ENCODE measurements at regions not wholly inside any gene's neighbourhood (a gene's known extent, or its start where the extent isn't known, plus 50 kb on each side); places are given as distances from the start of the nearest gene placed in this dataset.

GRCh38 chr3:193978030-193978429, 157.9 kb upstream of the HES1 start:
- in situ Hi-C loops (cut with MboI; ENCODE audit: low sequenced_read_pairs) = no loop called here

DNA sequence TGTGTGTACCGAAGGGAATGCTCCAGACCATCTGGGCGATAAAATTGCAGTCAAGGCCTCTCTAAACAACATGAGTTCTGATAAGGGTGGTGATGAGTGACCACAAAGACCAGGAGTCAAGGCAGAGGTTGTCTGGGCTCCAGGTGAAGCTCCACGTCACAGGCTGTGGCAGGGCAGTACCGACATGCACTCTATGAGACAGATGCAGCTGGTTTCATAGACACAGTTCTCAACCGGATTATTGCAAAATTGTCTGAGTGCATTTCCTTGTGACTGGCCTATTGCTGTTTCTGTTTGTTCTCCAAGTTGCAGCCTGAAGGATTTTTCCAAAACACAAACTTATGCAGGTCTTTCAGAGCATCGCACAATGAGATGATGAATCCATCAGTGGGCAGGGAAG, 157.5 kb upstream of the HES1 start:
- in situ Hi-C loops (cut with MboI; ENCODE audit: low sequenced_read_pairs) = no loop called here

GRCh38 chr3:193980326-193980725, 155.6 kb upstream of the HES1 start:
- in situ Hi-C loops (cut with MboI; ENCODE audit: low sequenced_read_pairs) = no loop called here

DNA sequence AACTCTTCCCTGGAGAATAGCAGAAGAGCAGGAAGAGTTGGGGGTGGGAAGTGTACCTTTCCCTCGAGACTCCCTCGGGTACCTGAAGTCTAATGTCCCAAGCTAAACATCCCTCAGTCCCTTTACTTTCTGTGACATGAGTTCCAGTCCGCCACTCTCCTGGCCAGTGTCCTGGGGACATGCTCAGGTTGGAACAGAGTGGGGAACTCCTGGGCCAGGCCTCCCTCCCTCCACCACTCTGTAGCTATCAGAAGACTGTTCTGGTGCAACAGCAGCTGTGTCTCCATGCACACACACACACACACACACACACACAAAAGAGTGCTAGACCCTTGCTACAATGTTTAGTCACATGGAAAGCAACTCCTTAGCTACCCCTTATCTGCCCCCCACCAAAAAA, 155.0 kb upstream of the HES1 start:
- in situ Hi-C loops (cut with MboI; ENCODE audit: low sequenced_read_pairs) = no loop called here

DNA sequence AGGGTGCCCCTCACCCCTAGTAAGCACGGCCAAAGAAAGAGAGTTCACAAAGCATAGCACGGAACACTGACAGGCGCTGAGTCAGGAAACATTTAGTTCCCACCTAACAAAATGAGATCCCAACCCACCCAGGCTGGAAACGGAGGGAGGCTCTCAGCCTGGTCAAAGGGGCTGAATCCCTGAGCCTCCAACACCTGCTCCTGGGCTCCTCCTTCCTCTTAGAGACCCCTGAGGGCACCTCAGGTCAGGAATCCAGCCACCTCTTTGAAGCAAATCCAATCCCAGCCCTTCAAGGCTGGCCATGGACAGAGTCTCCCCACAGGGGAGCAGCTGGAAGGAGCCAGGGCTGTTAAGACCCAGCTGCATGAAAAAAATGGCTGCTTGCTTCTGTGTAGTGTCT, 154.4 kb upstream of the HES1 start:
- in situ Hi-C loops (cut with MboI; ENCODE audit: low sequenced_read_pairs) = no loop called here

DNA sequence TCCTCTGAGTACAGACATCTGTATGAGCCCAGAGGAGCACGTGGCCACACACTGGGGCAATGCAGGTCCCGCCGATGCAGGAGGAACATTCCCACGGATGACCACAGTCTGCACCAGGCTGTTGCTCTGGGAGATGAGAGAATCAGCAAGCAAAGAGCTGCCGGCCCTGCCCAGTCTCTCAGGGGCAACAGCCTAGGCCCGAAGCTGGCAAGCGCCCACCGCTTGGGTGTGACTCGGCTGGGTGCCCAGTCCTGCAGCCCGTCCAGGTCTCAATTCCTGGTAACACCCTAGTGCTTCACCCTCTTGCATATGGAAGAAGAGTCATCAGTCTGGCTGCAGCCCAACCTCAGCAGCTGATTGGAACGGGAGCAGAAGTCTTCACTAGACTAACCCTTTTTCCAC, 153.7 kb upstream of the HES1 start:
- in situ Hi-C loops (cut with MboI; ENCODE audit: low sequenced_read_pairs) = no loop called here

- in situ Hi-C loops (cut with MboI; ENCODE audit: low sequenced_read_pairs) = no loop called here
Measured at GRCh38 chr3:193983846-193984818, 151.8 kb upstream of the HES1 start.

- in situ Hi-C loops (cut with MboI; ENCODE audit: low sequenced_read_pairs) = no loop called here
Measured at GRCh38 chr3:193984876-193985275, 151.1 kb upstream of the HES1 start.

GRCh38 chr3:193987186-193987585, 148.8 kb upstream of the HES1 start:
- in situ Hi-C loops (cut with MboI; ENCODE audit: low sequenced_read_pairs) = no loop called here

- in situ Hi-C loops (cut with MboI; ENCODE audit: low sequenced_read_pairs) = no loop called here
Measured at GRCh38 chr3:193989186-193989585, 146.8 kb upstream of the HES1 start.

DNA sequence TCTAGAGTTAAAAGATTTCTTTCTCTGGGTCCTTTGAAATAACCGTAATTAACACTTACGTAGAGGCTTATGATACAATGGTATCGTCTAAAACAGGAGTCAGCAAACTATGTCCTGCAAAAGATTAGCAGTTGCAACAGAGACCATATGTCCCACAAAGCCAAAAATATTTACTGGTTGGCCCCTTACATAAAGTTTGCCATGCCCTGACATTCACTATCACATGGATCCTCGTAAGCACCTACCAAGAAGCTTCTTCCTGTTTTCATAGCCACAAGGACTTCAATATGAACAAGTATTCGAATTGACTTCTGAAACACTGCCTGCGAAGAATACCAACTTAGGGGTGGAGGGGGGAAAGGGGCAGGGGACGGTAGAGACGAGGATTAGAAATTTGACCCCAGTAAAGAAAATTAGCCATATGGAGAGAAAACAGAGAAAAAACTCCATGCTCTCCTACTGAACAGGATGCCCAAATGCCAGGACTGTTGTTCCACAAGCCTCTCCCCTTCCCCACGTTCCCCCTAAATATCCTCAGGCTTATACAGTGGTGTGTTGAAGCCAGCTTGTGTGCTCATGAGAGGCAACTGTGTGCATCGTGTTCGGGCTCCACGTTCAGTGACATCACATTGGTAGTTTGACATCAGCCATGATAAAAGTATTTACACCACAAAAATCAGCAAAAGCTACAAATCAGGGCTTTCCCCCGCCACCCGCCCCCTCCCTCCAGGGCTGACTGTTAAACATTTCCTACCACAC, 144.1 kb upstream of the HES1 start:
- in situ Hi-C loops (cut with MboI; ENCODE audit: low sequenced_read_pairs) = no loop called here

DNA sequence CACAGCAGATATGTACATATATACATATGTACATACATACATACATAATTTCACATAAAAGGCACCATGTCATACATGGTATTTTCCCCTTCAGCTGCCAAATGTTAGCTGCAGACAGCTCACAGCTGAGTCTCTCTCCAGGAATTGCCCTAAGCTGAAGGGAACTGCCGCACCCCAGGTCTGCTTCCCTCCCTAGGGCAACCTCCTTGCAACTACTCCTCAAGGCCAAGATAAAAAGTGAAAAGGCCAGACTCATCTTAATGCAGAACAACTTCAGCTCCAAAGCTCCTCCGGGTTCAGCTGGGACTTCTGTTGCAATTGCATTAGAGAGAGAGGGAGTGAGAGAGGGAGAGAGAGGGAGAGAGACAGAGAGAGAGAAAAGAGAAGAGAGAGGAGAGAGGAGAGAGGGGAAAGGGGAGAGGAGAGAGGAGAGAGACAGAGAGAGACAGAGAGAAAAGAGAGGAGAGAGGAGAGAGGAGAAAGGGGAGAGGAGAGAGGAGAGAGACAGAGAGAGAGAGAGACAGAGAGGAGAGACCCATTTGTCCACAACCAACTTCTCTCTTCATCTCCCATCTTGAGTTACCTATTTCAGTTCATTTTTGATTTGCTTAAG, 143.4 kb upstream of the HES1 start:
- in situ Hi-C loops (cut with MboI; ENCODE audit: low sequenced_read_pairs) = no loop called here

DNA sequence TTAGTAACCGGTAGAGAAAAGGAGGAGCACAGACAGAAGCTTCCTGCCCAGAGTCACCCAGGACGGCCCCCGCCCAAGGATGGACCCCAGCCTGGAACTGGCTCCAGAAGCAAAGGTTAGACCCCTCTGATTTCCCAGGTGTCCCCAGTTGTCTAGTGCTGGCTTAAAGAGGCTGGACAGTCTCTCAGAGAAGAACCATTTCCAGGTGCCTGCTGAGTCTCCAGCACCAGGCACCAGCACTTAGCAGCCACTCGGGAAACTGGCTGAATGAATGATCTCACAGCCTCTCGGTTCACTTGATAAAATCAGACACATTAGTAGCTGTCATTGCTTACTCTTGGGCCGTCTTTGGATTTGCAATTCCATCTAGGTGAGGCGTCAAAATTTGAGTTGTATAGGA, 139.7 kb upstream of the HES1 start:
- in situ Hi-C loops (cut with MboI; ENCODE audit: low sequenced_read_pairs) = no loop called here

DNA sequence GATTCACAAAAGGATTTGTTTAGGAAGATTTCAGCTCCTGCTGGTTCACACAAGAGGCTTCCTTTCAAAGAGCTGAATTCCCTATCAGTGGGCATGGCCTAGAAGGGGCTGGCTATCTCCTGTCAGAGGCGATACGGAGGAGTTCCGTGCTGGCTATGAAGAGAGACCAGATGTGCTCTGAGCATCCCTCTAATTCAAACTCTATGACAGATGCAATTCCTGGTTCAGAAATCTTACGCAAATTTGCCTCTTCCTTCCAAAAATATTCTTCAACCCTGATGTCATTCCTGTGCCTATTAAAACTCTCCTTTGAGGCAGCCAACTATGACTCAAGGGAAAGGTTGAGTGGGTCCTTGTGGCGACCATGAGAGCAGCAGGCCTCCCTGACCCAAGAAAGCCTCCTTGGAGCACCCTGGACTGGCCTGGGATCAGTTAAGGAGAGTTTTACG, 139.3 kb upstream of the HES1 start:
- in situ Hi-C loops (cut with MboI; ENCODE audit: low sequenced_read_pairs) = no loop called here

GRCh38 chr3:193997228-193998122, 138.5 kb upstream of the HES1 start:
- in situ Hi-C loops (cut with MboI; ENCODE audit: low sequenced_read_pairs) = no loop called here

GRCh38 chr3:193998123-193998448, 137.9 kb upstream of the HES1 start:
- in situ Hi-C loops (cut with MboI; ENCODE audit: low sequenced_read_pairs) = no loop called here

- in situ Hi-C loops (cut with MboI; ENCODE audit: low sequenced_read_pairs) = no loop called here
Measured at GRCh38 chr3:193998628-193999195, 137.2 kb upstream of the HES1 start.

DNA sequence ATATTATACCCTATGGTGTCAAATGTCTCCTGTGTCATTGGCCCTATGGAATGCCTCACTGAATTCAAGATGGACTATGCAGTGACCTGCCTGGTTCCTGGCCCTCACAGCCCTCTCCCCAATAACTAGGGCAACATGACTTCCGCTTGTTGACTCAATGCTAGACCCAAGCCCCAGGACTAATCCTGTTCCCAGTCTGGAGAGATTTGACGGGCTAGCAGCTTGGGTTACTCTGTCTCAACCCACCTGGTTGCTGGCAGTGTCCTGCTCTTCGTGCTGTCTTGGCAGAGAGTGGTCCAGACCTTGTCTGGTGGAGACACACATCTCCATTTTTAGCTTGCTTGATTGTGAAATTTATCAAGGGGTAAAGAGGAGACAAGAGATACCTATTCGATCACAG, 135.8 kb upstream of the HES1 start:
- in situ Hi-C loops (cut with MboI; ENCODE audit: low sequenced_read_pairs) = no loop called here

DNA sequence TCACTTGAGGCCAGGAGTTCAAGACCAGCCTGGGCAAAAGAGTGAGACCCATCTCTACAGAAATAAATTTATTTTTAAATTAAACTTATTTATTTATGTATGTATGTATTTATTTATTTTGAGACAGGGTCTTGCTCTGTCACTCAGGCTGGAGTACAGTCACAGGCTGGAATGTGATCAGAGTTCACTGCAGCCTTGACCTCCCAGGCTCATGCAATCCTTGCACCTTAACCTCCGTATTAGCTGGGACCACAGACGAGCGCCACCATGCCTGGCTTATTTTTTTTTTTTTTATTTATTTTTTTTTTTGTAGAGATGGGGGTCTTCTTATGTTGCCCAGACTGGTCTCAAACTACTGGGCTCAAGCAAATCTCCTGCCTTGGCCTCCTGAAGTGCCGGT, 135.2 kb upstream of the HES1 start:
- in situ Hi-C loops (cut with MboI; ENCODE audit: low sequenced_read_pairs) = no loop called here

DNA sequence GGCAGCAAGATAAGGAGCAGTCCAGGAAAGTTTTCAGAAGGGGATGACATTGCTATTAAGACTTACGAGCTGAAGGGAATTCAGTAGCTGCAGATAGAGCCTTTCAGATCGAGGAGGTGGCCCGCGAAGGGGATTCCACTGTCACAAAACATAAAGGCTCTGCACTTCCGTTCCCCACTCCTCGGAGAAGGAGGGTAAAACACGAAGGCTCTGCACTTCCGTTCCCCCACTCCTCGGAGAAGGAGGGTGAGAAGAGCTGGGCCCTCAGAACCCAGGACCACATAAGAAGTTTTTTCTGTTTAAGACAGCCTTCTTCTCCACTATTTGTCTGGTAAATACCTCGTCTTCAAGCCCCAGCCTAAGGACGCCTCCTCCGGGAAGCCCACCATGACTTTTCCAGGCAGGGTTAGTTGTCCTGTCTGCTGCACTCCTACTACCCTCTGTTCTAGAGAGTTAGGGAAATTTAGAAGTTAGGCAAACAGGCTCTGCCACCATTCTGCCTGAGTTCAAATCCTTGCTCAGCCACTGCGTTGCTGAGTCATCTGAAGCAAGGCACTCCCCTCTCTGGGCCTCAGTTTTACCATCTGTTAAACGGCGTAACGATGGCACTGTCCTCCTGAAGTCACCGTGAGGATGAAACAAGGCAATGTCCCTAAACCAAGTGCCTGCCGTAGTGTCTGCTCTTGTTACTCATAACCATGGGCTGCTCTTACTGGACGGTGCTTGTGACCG, 134.1 kb upstream of the HES1 start:
- in situ Hi-C loops (cut with MboI; ENCODE audit: low sequenced_read_pairs) = no loop called here
